GM18507 (cell line): ENCODE measurements at regions not wholly inside any gene's neighbourhood (a gene's known extent, or its start where the extent isn't known, plus 50 kb on each side); places are given as distances from the start of the nearest gene placed in this dataset.

ENCODE experiments used
- DNase-seq: peaks from one replicate; pipeline ENCODE4 v3.0.0; 2011; ENCODE audit warnings: low read depth; ENCODE audit not compliant: insufficient read length; ENCODE audit errors: extremely low spot score
- FAIRE-seq: peaks from 2 replicates; lab custom pipeline; 2011; peaks lifted over from hg19 to GRCh38; lab: Jason Lieb, UNC

DNA sequence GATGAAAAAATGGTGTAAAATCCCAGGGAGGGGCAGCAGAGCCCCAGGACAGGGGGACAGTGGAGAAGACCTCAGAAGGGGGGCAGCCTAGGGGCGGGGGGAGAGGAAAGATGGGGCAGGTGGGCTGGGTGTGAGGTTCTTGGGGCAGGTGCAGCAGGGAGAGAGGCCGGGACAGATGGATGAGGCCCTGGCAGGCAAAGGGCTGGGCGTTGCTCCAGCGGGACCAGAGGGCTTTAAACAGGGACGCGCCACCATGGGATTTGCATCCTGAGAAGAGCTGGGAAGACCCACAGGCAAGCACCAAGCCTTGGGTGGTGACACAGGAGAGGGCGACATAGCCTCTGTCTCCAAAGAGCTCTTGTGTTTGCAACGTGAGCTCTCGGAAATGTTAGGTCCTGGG, 1342.8 kb downstream of the TBC1D22A start:
- DNase-seq: no peak
- FAIRE-seq: no peak

DNA sequence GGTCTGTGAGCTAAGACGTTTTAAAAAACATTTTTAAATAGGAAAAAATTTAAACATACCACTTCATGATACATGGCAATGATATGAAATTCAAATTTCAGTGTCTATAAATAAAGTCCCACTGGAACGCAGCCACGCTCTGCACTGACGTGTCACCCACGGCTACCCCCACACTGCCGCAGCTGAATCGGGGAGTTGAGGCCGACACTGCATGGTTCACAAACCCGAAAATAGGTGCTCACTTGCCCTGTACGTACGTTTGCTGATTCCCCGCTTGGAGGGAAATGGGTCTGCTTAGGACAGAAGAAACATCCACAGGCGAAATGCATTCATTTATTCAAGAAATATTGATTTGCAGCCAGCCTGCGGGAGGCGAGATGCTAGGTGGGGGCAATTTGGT, 1342.3 kb downstream of the TBC1D22A start:
- FAIRE-seq (no peak), DNase-seq (no peak)

DNA sequence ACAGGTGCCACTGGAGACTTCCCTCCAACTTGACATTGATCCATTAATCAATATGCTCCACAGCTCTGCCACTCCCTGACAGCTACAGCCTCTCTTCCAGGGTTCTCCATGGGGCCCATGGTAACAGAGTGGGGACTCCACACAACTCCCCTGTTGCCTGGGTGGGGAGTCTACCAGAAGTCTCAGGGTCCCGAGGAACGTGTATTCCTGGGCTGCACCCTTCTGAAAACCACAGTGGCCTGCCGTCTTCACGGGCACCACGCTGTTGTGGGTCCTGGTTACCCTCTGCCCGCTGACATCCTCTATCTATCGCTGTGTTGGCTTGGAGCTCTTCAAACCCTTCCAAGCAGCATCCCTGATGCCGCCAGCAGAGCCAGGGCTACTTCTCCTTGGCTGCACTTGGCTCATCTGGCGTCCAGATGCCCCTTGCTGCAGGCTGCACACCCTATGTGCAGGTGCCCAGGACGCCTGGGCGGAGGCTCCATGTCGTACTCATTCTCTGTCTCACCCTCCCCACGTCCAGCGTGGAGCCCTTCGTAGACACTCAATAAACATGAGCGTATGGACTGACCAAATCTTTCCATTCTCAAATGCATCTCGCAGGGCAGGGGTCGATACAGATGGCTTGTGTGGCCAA, 1341.8 kb downstream of the TBC1D22A start:
- DNase-seq (no peak), FAIRE-seq (no peak)

DNA sequence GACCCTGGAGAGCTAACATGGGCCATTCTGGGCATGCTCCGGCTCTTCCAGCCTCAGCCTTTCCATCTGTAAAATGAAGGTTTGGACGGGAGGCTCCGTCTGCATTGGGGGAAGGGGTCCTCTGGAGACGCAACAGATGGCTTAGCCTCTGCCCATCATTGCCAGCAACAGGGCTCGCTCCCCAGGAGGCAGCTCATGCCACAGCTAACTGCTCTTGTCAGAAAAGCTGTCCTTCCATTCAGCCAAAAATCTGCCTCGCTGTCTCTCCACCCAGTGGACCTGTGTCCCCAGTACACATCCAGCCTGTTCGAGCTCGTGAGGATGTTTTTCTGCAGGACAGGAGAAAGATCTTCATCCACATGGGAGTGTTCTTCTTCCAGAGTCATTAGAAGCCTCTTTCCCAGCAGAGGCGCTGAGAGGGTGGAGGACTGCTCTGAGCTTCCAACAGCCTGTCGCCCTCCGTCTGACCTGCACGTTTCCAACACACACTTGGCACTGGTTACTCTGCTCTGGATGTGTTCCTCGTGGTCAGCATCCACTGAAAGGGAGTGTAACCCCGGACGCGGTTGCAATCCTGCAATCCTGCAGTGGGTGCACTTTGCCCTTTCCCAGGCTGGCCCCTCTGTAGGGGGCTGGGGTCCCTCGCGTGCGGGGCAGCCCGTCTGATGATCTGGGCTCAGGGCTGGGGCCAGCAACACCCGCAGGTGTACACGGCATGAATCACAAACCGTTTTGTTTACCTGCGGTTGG, 1340.9 kb downstream of the TBC1D22A start:
- FAIRE-seq: no peak
- no peak for DNase-seq

DNA sequence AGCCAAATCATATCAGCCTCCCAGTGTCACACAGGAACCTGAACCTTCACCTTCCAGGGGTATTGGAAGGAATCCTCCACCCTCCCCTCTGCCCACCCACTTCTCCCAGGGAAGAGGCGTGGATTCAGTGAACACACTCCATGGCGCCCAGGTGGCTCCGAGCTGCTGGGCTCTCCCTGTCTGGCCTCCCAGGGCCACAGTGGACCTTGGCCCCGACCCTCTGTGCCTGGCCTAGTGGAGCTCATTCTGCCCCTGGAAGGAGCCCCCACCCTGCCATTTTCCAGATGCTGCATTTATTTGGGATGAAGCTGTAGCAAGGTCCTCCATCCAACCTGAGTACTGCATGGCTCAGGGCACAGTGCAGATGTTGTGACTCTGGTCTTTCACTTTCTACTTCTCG, 1340.1 kb downstream of the TBC1D22A start:
- DNase-seq: no peak
- FAIRE-seq: no peak

DNA sequence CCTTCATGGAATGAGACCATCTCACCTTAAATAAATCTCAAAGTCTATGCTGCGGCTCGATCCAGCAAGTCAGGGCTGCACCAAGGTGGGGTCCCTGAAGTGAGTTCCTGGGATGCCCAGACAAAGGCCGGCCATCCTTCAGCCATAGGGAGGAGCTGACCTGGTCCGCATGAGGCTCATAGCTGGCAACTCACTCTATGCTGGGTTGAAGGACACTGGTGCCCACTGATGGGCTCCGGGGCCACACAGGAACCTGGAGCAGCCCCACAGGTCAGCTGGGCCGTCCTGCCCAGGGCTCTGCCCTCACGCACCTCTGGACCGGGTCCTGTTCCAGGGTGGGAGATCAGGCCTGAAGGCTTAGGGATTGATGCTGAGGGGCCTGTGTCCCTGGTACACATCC, 1339.3 kb downstream of the TBC1D22A start:
- no peak for FAIRE-seq
- DNase-seq: no peak

DNA sequence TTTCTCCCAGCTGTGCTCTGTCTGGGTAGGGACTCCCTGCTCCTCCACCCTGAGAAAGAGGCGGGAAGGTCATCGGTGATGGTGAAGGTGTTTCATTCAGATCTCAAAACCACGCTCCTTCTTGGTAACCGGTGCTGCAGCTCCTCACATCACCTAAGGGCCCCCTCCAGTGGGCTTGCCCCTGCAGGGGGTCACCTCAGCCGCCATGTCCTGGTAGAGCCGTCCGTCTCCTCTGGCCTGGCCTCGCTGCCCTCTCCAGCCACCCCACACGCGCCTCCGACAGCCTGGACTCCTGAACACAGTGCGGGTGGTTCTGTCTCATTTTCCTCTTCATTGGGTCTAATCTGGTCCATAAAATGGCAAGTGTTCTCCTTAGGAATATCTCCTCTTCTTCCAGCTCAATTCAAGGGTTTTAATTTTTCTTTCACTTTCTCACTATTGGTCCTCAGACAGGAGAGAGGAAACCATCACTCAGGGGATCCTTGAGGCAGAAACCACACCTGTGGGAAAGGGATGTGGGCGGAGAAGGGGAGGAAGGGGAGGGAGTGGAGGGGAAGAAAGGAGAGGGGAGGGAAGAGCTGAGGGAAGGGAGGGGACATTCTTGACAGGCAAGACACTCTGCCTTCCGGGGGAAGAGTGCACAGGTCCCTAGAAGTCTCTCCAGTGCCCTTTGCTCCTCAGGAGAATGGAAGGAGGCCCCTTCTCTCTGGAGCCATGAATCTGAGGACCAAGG, 1338.4 kb downstream of the TBC1D22A start:
- DNase-seq: no peak
- peak; percentile 66 for FAIRE-seq

DNA sequence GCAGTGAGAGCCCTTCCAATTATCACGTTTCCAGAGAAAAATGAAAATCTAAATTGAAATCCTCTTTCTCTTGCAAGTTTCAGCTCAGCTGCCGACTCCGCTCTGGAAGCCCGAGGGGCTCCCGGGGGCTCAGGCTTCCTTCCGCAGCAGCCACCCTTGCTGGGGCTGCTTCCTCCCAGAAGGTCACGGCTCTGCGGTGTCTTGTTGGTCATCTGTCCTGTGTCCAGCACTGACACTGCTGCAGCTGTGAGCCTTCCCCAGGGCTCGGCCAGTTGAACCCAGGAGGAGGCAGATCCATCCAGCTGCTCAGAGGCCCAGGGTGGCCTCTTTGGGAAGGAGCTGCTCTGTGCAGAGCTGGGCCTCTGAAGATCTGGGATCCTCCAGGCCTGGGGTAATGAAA, 1337.2 kb downstream of the TBC1D22A start:
- no peak for FAIRE-seq
- no peak for DNase-seq

DNA sequence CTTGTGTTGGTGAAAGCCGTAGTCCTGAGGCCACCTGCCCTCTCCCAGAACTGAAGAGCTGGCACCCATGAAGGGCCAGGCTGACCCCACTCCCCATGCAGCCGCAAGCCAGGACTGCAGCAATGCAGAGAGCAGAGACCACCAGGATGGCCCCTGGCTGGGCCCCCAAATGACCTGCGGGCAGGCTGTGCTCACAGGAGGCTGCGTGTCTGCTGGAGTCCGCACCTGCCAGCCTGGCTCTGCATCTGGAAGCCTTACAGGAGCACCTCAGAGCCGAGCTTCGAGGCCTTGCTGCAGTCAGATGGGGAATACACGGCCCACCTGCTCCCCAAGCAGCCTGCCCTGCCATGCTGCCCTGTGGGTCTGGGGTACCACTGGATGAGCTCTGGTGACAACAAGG, 1336.8 kb downstream of the TBC1D22A start:
- FAIRE-seq: peak; percentile 54
- no peak for DNase-seq

DNA sequence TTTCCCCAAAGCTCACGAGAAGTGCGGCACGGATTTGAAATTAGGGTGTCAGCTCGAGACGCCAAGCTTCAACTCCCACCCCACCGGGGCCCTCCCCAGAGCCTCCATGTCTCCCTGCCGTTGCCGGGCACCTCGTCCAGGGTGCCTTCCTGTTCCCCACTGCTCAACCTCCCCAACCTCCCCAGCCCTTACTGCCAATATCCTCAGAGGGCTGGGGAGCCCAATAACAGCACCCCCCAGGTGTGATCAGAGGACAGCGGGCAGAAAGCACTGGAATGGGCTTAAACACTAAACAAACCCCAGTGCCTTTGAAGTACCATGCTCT, 1336.4 kb downstream of the TBC1D22A start:
- no peak for FAIRE-seq

DNA sequence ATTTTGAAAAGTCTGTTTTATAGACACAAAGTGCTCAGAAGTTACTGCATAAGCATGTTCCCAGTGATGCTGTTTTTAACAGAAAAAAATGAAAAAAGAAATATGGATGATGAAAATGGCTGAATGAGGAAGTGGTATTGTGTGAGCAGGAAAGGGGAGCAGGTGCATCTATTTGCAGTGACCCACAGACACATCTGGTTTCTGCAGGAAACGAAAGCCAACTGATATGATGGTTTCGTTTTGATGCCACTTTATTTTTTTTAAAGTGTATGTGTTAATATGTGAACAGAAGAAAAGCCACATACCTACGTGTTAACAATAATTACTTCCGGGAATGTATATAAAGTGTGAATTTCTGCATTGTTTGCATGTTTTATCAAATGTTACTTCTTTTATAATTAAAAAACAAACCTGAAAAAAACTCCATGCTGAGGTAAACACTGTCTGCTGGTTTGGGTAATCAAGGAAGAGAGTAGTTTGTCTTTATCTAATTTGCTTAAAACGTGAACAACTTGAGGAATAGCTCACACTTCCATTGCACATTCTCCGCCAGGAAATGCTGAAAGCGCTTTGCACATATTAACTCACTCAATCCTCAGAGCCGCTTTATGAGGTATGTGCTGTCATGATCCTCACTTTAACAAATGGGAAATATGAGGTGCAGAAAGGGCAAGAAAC, 1335.9 kb downstream of the TBC1D22A start:
- peak; percentile 99 for FAIRE-seq
- peak; percentile 76 for DNase-seq

More for the DNA sequence above, 1336.4 kb downstream of the TBC1D22A start:
- DNase-seq: no peak

DNA sequence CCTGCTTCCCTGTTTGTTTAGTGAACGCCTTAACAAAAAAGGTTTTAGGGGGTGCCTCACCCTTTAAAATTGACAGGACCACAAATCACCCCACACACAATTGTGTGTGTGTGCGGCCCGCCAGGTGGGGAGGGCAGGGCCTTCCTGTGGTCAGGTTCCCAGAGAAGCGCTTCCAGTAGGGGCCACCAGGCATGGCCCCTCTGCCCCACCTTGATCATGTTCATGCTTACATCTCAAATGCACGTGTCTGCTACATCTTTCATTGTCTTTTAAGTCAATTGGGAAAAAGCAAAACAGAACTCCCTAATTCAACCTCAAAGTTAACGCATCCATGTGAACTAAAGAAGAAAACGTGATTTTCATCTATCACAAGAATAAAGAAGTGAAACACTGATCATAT, 1335.3 kb downstream of the TBC1D22A start:
- DNase-seq (no peak), FAIRE-seq (no peak)

DNA sequence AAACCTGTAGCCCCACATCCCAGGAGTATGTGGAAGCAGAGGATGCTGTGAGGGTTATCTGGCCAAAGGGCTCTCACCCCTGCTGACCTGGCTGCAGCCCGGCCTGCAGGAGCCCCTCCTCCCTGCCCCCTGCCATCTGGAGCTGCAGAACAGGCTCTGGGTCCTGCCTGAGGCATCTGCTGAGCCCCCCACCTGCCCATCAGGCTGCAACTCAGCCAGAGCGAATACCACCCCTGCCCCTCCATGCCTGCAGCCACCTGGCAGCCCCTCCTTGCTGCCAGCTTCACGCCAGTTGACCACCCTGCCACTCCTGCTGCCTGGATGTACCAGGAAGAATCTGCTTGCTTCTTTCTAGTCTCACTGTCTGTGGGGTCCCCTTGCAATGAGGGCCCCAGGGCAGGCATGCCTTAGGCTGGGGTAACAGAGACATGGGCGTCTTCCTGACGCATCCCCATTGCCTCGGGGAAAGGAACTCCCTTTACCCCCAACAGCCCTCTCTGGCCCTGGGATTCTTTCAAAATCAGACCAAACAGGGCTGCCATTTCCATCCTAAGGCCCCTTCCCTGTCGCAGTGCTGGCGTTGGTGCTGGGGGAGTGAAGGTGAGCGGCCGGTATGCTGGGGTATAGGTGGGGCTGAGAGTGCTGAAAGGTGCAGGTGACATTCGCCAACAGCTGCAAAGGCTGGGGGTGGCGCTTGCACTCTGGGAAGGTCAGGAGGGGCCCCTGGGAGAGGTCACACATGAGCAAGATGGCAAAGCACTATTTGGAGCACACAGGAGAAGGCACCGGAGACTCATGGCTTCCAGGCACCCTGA, 1334.6 kb downstream of the TBC1D22A start:
- no peak for DNase-seq

DNA sequence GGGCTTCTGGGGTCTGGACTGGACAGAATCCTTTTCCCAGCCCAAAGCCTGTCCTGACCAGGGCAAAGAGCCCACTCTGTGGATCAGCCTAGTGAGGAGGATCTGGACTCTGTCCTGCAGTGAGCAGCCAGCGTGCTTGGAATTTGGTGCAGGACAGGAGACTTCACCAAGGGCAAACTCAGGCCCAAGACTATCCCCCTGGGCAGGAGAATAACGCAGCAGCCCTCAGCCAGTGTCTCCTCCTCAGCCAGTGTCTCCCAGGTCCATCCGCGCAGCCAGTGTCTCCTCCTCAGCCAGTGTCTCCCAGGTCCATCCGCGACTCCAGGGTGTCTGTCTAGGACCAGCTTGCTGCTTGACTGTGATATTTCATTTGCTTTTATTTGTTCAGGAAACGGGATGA, 1334.0 kb downstream of the TBC1D22A start:
- FAIRE-seq (no peak), DNase-seq (no peak)

More for the DNA sequence above, 1334.6 kb downstream of the TBC1D22A start:
- no peak for FAIRE-seq

DNA sequence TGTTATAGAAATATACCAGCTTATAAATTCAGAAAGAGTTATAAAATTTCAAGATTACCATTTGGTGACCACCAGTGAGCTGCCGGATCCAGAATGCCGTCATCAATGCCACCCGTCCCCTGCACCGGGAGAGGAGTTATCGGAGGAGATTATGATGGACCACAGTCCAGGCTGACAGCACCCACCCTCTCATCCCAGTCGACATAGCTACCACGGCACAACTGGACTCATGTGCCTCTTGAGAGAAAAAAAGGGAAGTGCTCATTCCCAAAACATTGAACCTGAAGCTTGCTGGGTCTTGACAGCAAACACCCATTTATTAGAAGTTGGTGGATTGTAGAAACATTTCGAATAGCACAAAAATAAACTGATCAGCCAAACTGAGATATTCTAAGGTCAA, 1331.5 kb downstream of the TBC1D22A start:
- FAIRE-seq: no peak
- DNase-seq: no peak

DNA sequence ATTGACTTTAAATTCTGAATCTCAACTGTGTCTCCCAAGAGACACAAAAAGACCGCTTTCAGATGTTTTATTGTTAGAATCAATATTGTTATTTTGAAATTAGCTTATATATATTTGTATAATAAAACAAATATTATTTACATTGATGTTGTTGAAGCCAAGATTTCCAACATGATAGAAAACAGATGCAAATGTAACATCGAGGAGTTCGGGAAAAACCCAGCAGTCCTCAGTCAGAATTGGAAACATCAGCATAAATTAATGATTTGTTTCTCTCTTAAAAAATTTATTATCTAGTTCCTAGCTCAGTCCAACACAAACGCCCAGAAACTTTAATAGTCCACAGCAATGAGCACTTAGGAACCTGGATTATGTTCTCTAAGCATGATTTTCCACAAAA, 1330.4 kb downstream of the TBC1D22A start:
- no peak for FAIRE-seq

DNA sequence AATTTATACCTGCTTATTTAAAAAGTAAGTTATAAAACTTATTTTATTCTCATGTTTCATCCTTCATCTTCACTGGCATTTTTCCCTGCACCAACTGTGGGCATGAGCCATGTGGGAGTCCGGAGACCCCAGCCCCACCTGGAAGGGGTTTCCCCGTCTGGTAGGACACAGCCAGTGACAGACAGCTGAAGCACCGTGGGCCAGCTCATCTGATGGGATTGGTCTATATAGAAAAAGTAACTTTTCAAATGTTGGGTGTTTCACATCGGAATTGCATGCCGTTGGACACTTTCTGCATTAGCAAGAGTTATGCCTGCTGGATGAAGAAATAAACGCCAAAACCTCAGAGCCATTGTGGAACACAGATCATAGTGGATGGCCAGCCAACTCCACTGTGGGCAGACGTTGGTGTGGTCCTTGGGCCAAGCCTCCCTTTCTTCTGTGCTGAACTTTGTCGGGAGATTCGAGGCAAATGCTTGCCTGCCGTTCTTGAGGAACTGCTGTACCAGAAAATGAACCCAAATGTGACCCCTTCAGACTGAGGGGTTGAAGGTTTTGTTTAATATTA, 1329.3 kb downstream of the TBC1D22A start:
- FAIRE-seq: no peak

More for the DNA sequence above, 1330.4 kb downstream of the TBC1D22A start:
- DNase-seq: no peak

DNA sequence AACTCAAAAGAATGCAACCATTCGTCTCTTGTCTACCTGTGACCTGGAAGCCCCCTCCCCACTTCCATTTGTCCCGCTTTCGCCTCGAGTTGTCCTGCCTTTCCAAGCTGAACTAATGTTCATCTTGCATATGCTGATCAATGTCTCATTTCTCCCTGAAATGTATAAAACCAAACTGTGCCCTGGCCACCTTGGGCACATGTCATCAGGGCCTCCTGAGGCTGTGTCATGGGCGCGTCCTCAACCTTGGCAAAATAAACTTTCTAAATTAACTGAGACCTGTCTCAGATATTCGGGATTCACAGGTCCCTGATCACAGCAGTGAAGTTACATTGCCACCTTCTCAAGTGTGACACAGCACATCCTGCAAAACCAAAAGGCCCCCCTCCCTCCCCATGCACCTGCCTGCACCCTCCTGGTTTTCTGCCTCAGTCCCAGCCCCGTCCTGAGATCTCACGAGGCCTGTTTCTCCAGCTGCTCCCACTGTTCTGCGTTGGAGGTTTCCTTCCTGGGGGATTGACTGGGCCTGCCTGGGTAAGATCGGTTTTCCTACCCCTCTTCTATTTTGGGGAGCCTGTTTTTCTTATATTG, 1328.7 kb downstream of the TBC1D22A start:
- no peak for DNase-seq

More for the DNA sequence above, 1329.3 kb downstream of the TBC1D22A start:
- no peak for DNase-seq

DNA sequence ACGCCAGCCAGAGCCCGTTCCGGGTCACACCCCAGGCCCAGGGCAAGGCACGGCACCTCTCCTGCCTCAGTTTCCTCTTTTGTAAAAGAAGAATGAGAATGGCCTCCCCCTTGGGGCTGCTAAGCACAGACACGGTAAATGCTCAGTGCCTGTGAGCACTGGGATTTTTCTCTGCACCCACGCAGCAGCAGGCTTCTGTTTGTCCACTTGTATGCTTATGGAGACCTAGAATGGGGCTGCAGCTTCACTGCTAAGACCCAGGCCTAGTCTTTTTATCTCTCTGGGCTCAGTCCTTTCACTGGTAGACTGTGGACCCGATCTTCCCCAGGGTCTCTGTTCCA, 1327.9 kb downstream of the TBC1D22A start:
- no peak for FAIRE-seq

More for the DNA sequence above, 1328.7 kb downstream of the TBC1D22A start:
- no peak for FAIRE-seq

More for the DNA sequence above, 1327.9 kb downstream of the TBC1D22A start:
- DNase-seq: no peak
